Kidney (tissue), 13 donors: ENCODE measurements at regions not wholly inside any gene's neighbourhood (a gene's known extent, or its start where the extent isn't known, plus 50 kb on each side); places are given as distances from the start of the nearest gene placed in this dataset.

ENCODE experiments used
- DNase-seq, 5 donors: peaks; one replicate each; pipeline ENCODE4 v3.0.0-alpha.2; 2013 to 2020
- FAIRE-seq: peaks from 2 replicates; lab custom pipeline; 2012; peaks lifted over from hg19 to GRCh38; lab: Jason Lieb, UNC
- H3K27ac ChIP-seq, 2 donors: one replicate each; pipeline ENCODE4 v1.7.0; 2013; ENCODE audit warnings: low read depth in 2 of 2, low read length in 2 of 2, inconsistent platforms in 1 of 2
- H3K27me3 ChIP-seq: one replicate; pipeline ENCODE4 v1.7.1; 2013; ENCODE audit warnings: low read length, inconsistent platforms; ENCODE audit not compliant: control insufficient read depth, insufficient read depth
- H3K36me3 ChIP-seq, 3 donors: one replicate each; pipeline versions ENCODE4 v1.7.0 to v1.7.1; 2013; ENCODE audit warnings: low read length in 3 of 3, control low read depth in 1 of 3, inconsistent platforms in 1 of 3; ENCODE audit not compliant: insufficient read depth in 3 of 3, control insufficient read depth in 2 of 3
- H3K4me1 ChIP-seq, 3 donors: one replicate each; pipeline versions ENCODE4 v1.7.0 to v1.7.1; 2013; ENCODE audit warnings: low read length in 3 of 3, inconsistent platforms in 1 of 3, low read depth in 1 of 3; ENCODE audit not compliant: control insufficient read depth in 2 of 3, insufficient read depth in 2 of 3
- H3K4me3 ChIP-seq, 3 donors: one replicate each; pipeline versions ENCODE4 v1.7.0 to v1.8.1; 2013; ENCODE audit warnings: low read length in 3 of 3, control low read depth in 1 of 3, inconsistent platforms in 1 of 3
- H3K9ac ChIP-seq, 3 donors: one replicate each; pipeline versions ENCODE4 v1.7.0 to v1.7.1; 2013; ENCODE audit warnings: low read length in 3 of 3, control low read depth in 1 of 3, inconsistent platforms in 1 of 3
- H3K9me3 ChIP-seq, 3 donors: one replicate each; pipeline versions ENCODE4 v1.7.0 to v1.7.1; 2013; ENCODE audit warnings: low read length in 3 of 3, control low read depth in 1 of 3, inconsistent platforms in 1 of 3; ENCODE audit not compliant: control insufficient read depth in 2 of 3, insufficient read depth in 1 of 3
- CTCF ChIP-seq: IDR thresholded peaks from 3 replicates; pipeline ENCODE4 v1.5.1; 2012; ENCODE audit warnings: mild to moderate bottlenecking, moderate library complexity, borderline replicate concordance; ENCODE audit not compliant: insufficient read depth; ENCODE audit errors: extremely low read depth
- intact Hi-C: fragments of 100-400 bp; cut with DNase I; formaldehyde crosslinking; loops from one replicate; pipeline ENCODE4 v1.11.1; 2022
- donor health status: control.
- donor health status: control.
- donor health status: control.
- donor health status: control.
- donor health status: control.
- donor health status: DM: yes; HTN: yes; CAD: no.
- donor health status: Normal renal cell carcinoma (clear cell type).

- TF ChIP-seq CTCF = no peak
- Histone ChIP-seq H3K4me1 (no peaks in the 10 kb centered on the region), H3K27me3 (no peaks in the 10 kb centered on the region), H3K9me3 (no peaks in the 10 kb centered on the region), H3K9ac (no peak overlapping the region), H3K36me3 (no peaks in the 10 kb centered on the region), H3K27ac (no peak overlapping the region), H3K4me3 (no peak overlapping the region)
- DNase-seq = no peak
- intact Hi-C loops = no loop called here
- no peak for FAIRE-seq
These were observed 173.8 kb upstream of the CNOT2 start for GRCh38 chr12:70069221-70070105.

GRCh38 chr12:70070494-70071007 lies 172.7 kb upstream of the CNOT2 start:
- Histone ChIP-seq H3K27ac (no peak overlapping the region), H3K9me3 (no peaks in the 10 kb centered on the region), H3K27me3 (no peaks in the 10 kb centered on the region), H3K36me3 (no peaks in the 10 kb centered on the region), H3K4me1 (no peaks in the 10 kb centered on the region), H3K4me3 (no peak overlapping the region), H3K9ac (no peak overlapping the region)
- peak in 2 of 5 donors; percentile 30 to 36 for DNase-seq
- intact Hi-C loops = no loop called here
- FAIRE-seq = no peak
- no peak for TF ChIP-seq CTCF

- FAIRE-seq = no peak
- intact Hi-C loops = no loop called here
These were observed 168.7 kb upstream of the CNOT2 start for GRCh38 chr12:70074510-70074909.

More at GRCh38 chr12:70074510-70074909, 168.7 kb upstream of the CNOT2 start:
- Histone ChIP-seq H3K4me1 (no peaks in the 10 kb centered on the region), H3K27ac (no peak overlapping the region), H3K9me3 (no peaks in the 10 kb centered on the region), H3K27me3 (no peaks in the 10 kb centered on the region), H3K9ac (no peak overlapping the region), H3K4me3 (no peak overlapping the region), H3K36me3 (no peaks in the 10 kb centered on the region)
- DNase-seq = no peak
- no peak for TF ChIP-seq CTCF
